H9 (cell line): ENCODE measurements at regions not wholly inside any gene's neighbourhood (a gene's known extent, or its start where the extent isn't known, plus 50 kb on each side); places are given as distances from the start of the nearest gene placed in this dataset.

Experiments
- DNase-seq: peaks from one replicate; pipeline ENCODE4 v3.0.0-alpha.2; 2017
- H2AFZ ChIP-seq: one replicate; pipeline ENCODE4 v1.6.1; 2013; ENCODE audit warnings: mild to moderate bottlenecking, low read length, control low read depth, moderate library complexity
- H2AK5ac ChIP-seq: 2 replicates; pipeline ENCODE4 v1.6.1; 2013; ENCODE audit warnings: low read length, control low read depth, mixed read lengths; ENCODE audit not compliant: insufficient read length
- H2BK120ac ChIP-seq: one replicate; pipeline ENCODE4 v1.6.1; 2013; ENCODE audit warnings: low read depth, mild to moderate bottlenecking, low read length, control low read depth, inconsistent platforms; ENCODE audit not compliant: poor library complexity, severe bottlenecking
- H2BK12ac ChIP-seq: 2 replicates; pipeline ENCODE4 v1.6.1; 2013; ENCODE audit warnings: low read length, control low read depth, mixed read lengths, low read depth; ENCODE audit not compliant: insufficient read length
- H2BK15ac ChIP-seq: 2 replicates; pipeline ENCODE4 v1.6.1; 2013; ENCODE audit warnings: low read depth, low read length, control low read depth
- H2BK20ac ChIP-seq: one replicate; pipeline ENCODE4 v1.6.1; 2013; ENCODE audit warnings: low read depth, mild to moderate bottlenecking, low read length, control low read depth, inconsistent platforms; ENCODE audit not compliant: poor library complexity, severe bottlenecking
- H2BK5ac ChIP-seq: 2 replicates; pipeline ENCODE4 v1.6.1; 2013; ENCODE audit warnings: low read length, control low read depth, mixed read lengths; ENCODE audit not compliant: insufficient read length
- H3K14ac ChIP-seq: 2 replicates; pipeline ENCODE4 v1.6.1; 2013; ENCODE audit warnings: low read length, control low read depth; ENCODE audit not compliant: insufficient read depth
- H3K18ac ChIP-seq: 2 replicates; pipeline ENCODE4 v1.6.1; 2013; ENCODE audit warnings: low read depth, mild to moderate bottlenecking, mixed read lengths, low read length, control low read depth; ENCODE audit not compliant: insufficient read length
- H3K23ac ChIP-seq: 2 replicates; pipeline ENCODE4 v1.6.1; 2013; ENCODE audit warnings: low read length, control low read depth, mixed read lengths, low read depth; ENCODE audit not compliant: insufficient read length
- H3K23me2 ChIP-seq: 2 replicates; pipeline ENCODE4 v1.6.1; 2013; ENCODE audit warnings: low read depth, mild to moderate bottlenecking, mixed read lengths, low read length, control low read depth; ENCODE audit not compliant: insufficient read length, poor library complexity, severe bottlenecking
- H3K27ac ChIP-seq: 2 replicates; pipeline ENCODE4 v1.5.1; 2013; ENCODE audit warnings: low read length, control low read depth, mixed read lengths, low read depth; ENCODE audit not compliant: insufficient read length
- H3K27me3 ChIP-seq: 2 replicates; pipeline ENCODE4 v1.6.1; 2013; ENCODE audit warnings: low read length, control low read depth, inconsistent platforms; ENCODE audit not compliant: insufficient read depth
- H3K4ac ChIP-seq: 2 replicates; pipeline ENCODE4 v1.6.1; 2013; ENCODE audit warnings: low read depth, mild to moderate bottlenecking, control low read depth, inconsistent platforms, low read length, moderate library complexity
- H3K4me1 ChIP-seq: 2 replicates; pipeline ENCODE4 v1.6.1; 2013; ENCODE audit warnings: low read length, control low read depth, inconsistent platforms; ENCODE audit not compliant: insufficient read depth
- H3K4me2 ChIP-seq: 2 replicates; pipeline ENCODE4 v1.6.1; 2013; ENCODE audit warnings: low read length, control low read depth, mixed read lengths; ENCODE audit not compliant: insufficient read length, insufficient read depth
- H3K56ac ChIP-seq: 2 replicates; pipeline ENCODE4 v1.6.1; 2013; ENCODE audit warnings: low read depth, mild to moderate bottlenecking, mixed read lengths, low read length, control low read depth; ENCODE audit not compliant: insufficient read length
- H3K79me1 ChIP-seq: 2 replicates; pipeline ENCODE4 v1.6.1; 2013; ENCODE audit warnings: low read depth, mild to moderate bottlenecking, moderate library complexity, low read length, control low read depth, inconsistent platforms; ENCODE audit not compliant: insufficient read depth, poor library complexity, severe bottlenecking
- H3K79me2 ChIP-seq: 2 replicates; pipeline ENCODE4 v1.6.1; 2013; ENCODE audit warnings: low read length, control low read depth, inconsistent platforms; ENCODE audit not compliant: insufficient read depth
- H3K9ac ChIP-seq: 2 replicates; pipeline ENCODE4 v1.6.1; 2013; ENCODE audit warnings: low read length, control low read depth, mixed read lengths; ENCODE audit not compliant: insufficient read length; ENCODE audit errors: extremely low read depth
- H3K9me3 ChIP-seq: one replicate; pipeline ENCODE4 v1.6.1; 2013; ENCODE audit warnings: low read depth, low read length, inconsistent platforms; ENCODE audit not compliant: control insufficient read depth
- H3T11ph ChIP-seq: one replicate; pipeline ENCODE4 v1.6.1; 2013; ENCODE audit warnings: mild to moderate bottlenecking, low read length, control low read depth, inconsistent platforms
- H4K20me1 ChIP-seq: one replicate; pipeline ENCODE4 v1.6.1; 2013; ENCODE audit not compliant: control insufficient read depth, insufficient read length, insufficient read depth
- H4K5ac ChIP-seq: 2 replicates; pipeline ENCODE4 v1.6.1; 2013; ENCODE audit warnings: low read depth, mild to moderate bottlenecking, mixed read lengths, low read length, control low read depth; ENCODE audit not compliant: insufficient read length
- H4K8ac ChIP-seq: replicated peaks from 2 replicates; pipeline ENCODE4 v1.6.1; 2013; ENCODE audit warnings: low read length, control low read depth, mixed read lengths, low read depth; ENCODE audit not compliant: insufficient read length
- H4K91ac ChIP-seq: 2 replicates; pipeline ENCODE4 v1.6.1; 2013; ENCODE audit warnings: low read depth, mild to moderate bottlenecking, moderate library complexity, mixed read lengths, low read length, control low read depth; ENCODE audit not compliant: insufficient read length
- H3K27ac Mint-ChIP-seq, 3 experiments: 2 replicates in 2 of 3; 3 replicates in 1 of 3; pipeline ENCODE4 v1.8.0; 2020 to 2021; ENCODE audit warnings: mixed read lengths in 3 of 3, mild to moderate bottlenecking in 1 of 3, moderate library complexity in 1 of 3
- H3K27me3 Mint-ChIP-seq: 2 replicates; pipeline ENCODE4 v1.8.0; 2021; ENCODE audit warnings: low read depth, mild to moderate bottlenecking, moderate library complexity, mixed read lengths
- H3K36me3 Mint-ChIP-seq, 3 experiments: 2 replicates in 2 of 3; 3 replicates in 1 of 3; pipeline ENCODE4 v1.8.0; 2020 to 2021; ENCODE audit warnings: low read depth in 3 of 3, mixed read lengths in 3 of 3; ENCODE audit not compliant: insufficient read depth in 1 of 3
- H3K4me1 Mint-ChIP-seq, 2 experiments: 2 replicates each; pipeline ENCODE4 v1.8.0; 2020; ENCODE audit warnings: mixed read lengths in 2 of 2
- H3K4me3 Mint-ChIP-seq, 2 experiments: 2 replicates in 1 of 2; 3 replicates in 1 of 2; pipeline ENCODE4 v1.8.0; 2020 to 2021; ENCODE audit warnings: mild to moderate bottlenecking in 2 of 2, mixed read lengths in 2 of 2, moderate library complexity in 1 of 2
- H3K9me3 Mint-ChIP-seq, 2 experiments: 2 replicates in 1 of 2; 3 replicates in 1 of 2; pipeline ENCODE4 v1.8.0; 2020; ENCODE audit warnings: mild to moderate bottlenecking in 2 of 2, mixed read lengths in 2 of 2, moderate library complexity in 1 of 2
- WGBS: extraction: QIAGEN DNeasy Blood & Tissue Kit; methylation state at CpG from one replicate; pipeline ENCODE4 v1.1.7; 2013; ENCODE audit warnings: missing lambda C conversion rate, low lambda C conversion rate, mixed read lengths; ENCODE audit not compliant: insufficient read length; ENCODE audit errors: extremely low coverage; 5-methylcytosine and 5-hydroxymethylcytosine counted together
- TF ChIP-seq, protein P1 (sequence below): fragments of 200-600 bp; sonication (generic); conservative IDR thresholded peaks from 3 replicates; pipeline ENCODE4 v1.8.0; 2021; ENCODE audit warnings: antibody characterized with exemption, mild to moderate bottlenecking

DNA sequence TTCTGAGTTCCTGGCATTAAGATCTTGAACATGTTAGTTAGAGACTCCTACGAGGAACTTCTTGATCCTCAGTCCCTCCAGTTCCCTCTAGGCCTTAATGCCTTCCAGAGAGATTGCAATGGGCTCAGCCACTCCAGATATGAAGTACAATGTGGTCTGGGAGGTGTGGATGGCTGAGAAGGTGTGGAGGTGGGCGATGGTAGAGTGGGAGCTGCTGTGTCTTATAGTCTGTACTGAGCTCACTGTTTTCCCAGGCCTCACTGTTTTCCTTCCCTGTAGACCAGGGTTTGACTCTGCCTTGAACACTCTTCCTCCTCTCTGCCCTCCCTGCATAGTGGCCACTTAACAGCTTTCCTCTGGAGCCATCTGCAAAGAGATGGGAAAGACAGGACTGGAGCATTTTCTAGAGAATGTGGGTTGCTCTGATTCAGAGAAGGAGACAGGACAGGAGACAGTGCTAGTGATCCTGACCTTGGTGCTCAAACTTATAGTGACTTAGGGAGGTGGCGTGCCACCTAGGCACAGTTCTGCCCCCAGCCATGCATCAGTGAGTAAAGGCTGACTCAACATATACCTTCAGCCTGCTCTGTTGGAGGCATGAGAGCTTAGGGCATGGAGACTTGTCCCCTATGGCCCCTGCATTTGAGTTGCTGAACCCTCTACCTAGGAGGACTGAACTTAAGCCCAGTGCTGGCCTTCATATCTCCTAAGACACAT, 129.7 kb downstream of the TDRD15 start:
- Histone ChIP-seq H3K23ac (no peak overlapping the region), H2AFZ (no peak overlapping the region)

More for the DNA sequence above, 129.7 kb downstream of the TDRD15 start:
- Histone ChIP-seq H3K4me2 (no peak overlapping the region), H3K27ac (no peak overlapping the region), H4K20me1 (no peaks in the 10 kb centered on the region), H3K18ac (no peak overlapping the region), H4K8ac (no peak overlapping the region), H3K4ac (no peak overlapping the region), H4K91ac (no peak overlapping the region), H2BK5ac (no peak overlapping the region), H4K5ac (no peak overlapping the region), H2BK15ac (no peak overlapping the region), H2AK5ac (no peak overlapping the region), H2BK12ac (no peak overlapping the region), H2BK20ac (no peak overlapping the region), H2BK120ac (no peak overlapping the region), H3K27me3 (no peaks in the 10 kb centered on the region), H3K9me3 (no peaks in the 10 kb centered on the region), H3T11ph (no peak overlapping the region), H3K79me1 (no peaks in the 10 kb centered on the region), H3K4me1 (peaks cover 5% of the 10 kb centered on the region; the same call in 1 of the 2 replicates), H3K79me2 (no peaks in the 10 kb centered on the region), H3K23me2 (no peaks in the 10 kb centered on the region), H3K9ac (no peak overlapping the region), H3K14ac (no peak overlapping the region), H3K56ac (no peak overlapping the region)
- no peaks in the 10 kb centered on the region for H3K9me3 Mint-ChIP-seq
- H3K4me3 Mint-ChIP-seq = no peak overlapping the region
- H3K27ac Mint-ChIP-seq = no peak overlapping the region
- no CpG with 5 or more reads among the region's 3 CpGs for WGBS
- TF ChIP-seq, protein P1, sequence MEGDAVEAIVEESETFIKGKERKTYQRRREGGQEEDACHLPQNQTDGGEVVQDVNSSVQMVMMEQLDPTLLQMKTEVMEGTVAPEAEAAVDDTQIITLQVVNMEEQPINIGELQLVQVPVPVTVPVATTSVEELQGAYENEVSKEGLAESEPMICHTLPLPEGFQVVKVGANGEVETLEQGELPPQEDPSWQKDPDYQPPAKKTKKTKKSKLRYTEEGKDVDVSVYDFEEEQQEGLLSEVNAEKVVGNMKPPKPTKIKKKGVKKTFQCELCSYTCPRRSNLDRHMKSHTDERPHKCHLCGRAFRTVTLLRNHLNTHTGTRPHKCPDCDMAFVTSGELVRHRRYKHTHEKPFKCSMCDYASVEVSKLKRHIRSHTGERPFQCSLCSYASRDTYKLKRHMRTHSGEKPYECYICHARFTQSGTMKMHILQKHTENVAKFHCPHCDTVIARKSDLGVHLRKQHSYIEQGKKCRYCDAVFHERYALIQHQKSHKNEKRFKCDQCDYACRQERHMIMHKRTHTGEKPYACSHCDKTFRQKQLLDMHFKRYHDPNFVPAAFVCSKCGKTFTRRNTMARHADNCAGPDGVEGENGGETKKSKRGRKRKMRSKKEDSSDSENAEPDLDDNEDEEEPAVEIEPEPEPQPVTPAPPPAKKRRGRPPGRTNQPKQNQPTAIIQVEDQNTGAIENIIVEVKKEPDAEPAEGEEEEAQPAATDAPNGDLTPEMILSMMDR = no peak
- H3K27me3 Mint-ChIP-seq = no peaks in the 10 kb centered on the region
- DNase-seq = no peak
- H3K36me3 Mint-ChIP-seq = no peaks in the 10 kb centered on the region
- H3K4me1 Mint-ChIP-seq = peaks cover 14% of the 10 kb centered on the region in 2 experiments
